Adrenal gland (tissue), 5 donors: ENCODE measurements at regions not wholly inside any gene's neighbourhood (a gene's known extent, or its start where the extent isn't known, plus 50 kb on each side); places are given as distances from the start of the nearest gene placed in this dataset.
"Not testable (repeated sequence)": the region's sequence is repeated elsewhere in the genome, so short reads cannot be mapped to it uniquely, and the experiment has no call there.

Source experiments
- POLR2A ChIP-seq, 2 donors: fragments of 450-650 bp; IDR thresholded peaks; one replicate each; pipeline ENCODE4 v1.6.1; 2017; ENCODE audit warnings: antibody characterized with exemption in 2 of 2, mild to moderate bottlenecking in 2 of 2, moderate library complexity in 1 of 2
- TF ChIP-seq, protein P1 (sequence below), 6 experiments: fragments of 450-650 bp in 4 of 6; fragments of 200-600 bp in 2 of 6; sonication (generic) in 1 of 6; IDR thresholded peaks; 1 replicate in 5 of 6; 2 replicates in 1 of 6; pipeline versions ENCODE4 v1.5.1 to v1.8.0; 2016 to 2021; ENCODE audit warnings: antibody characterized with exemption in 6 of 6, mild to moderate bottlenecking in 2 of 6, moderate library complexity in 1 of 6
- donor health status: DM: no; HTN: no; CAD: no.

DNA sequence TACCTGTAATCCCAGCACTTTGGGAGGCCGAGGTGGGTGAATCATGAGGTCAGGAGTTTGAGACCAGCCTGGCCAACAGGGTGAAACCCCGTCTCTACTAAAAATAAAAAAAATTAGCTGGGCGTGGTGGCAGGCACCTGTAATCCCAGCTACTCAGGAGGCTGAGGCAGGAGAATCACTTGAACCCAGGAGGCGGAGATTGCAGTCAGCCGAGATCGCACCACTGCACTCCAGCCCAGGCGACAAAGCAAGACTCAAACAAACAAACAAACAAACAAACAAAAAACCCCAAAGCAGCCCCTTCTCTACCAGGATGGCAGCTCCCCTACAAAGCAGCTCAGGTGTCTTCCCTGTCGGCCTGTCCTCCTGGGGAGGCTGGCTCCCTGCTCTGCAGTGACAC, 111.3 kb upstream of the ZNF479 start:
- TF ChIP-seq POLR2A (IDR thresholded peaks at IDR 0.05), result not testable (repeated sequence)
- TF ChIP-seq, protein P1, sequence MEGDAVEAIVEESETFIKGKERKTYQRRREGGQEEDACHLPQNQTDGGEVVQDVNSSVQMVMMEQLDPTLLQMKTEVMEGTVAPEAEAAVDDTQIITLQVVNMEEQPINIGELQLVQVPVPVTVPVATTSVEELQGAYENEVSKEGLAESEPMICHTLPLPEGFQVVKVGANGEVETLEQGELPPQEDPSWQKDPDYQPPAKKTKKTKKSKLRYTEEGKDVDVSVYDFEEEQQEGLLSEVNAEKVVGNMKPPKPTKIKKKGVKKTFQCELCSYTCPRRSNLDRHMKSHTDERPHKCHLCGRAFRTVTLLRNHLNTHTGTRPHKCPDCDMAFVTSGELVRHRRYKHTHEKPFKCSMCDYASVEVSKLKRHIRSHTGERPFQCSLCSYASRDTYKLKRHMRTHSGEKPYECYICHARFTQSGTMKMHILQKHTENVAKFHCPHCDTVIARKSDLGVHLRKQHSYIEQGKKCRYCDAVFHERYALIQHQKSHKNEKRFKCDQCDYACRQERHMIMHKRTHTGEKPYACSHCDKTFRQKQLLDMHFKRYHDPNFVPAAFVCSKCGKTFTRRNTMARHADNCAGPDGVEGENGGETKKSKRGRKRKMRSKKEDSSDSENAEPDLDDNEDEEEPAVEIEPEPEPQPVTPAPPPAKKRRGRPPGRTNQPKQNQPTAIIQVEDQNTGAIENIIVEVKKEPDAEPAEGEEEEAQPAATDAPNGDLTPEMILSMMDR (IDR thresholded peaks at IDR 0.05), result not testable (repeated sequence)
